ENCODE measurements at regions not wholly inside any gene's neighbourhood (a gene's known extent, or its start where the extent isn't known, plus 50 kb on each side); places are given as distances from the start of the nearest gene placed in this dataset.
A peak's percentile ranks its signal among the peaks of the same experiment; 100 is the strongest.

DNA sequence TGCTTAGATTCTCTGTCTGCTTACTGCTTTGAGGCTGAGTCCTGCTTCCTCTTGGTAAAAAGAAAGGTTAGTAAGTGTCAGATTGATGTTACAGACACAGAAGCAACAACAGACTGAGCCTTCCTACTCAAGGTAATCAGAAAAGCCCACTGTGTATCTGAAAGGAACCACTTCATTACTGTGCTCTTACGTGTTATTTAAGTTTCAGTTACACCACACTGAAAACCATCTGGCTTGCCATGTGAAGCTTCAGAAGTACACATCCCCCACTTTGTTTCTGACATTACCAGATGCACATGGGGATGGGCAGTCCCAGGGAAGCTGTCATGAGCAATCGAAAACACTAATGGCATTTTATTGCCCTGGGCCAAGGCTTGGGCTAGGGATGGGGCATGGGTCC lies 1290.1 kb downstream of the AACS start:
- TF ChIP-seq POLR2A (IDR thresholded peaks at IDR 0.05; ENCODE audit: low read depth) (no peak), EP300 (IDR thresholded peaks at IDR 0.05) (no peak), POLR2AphosphoS5 (IDR thresholded peaks at IDR 0.05) (no peak)
- TF ChIP-seq, protein P1, sequence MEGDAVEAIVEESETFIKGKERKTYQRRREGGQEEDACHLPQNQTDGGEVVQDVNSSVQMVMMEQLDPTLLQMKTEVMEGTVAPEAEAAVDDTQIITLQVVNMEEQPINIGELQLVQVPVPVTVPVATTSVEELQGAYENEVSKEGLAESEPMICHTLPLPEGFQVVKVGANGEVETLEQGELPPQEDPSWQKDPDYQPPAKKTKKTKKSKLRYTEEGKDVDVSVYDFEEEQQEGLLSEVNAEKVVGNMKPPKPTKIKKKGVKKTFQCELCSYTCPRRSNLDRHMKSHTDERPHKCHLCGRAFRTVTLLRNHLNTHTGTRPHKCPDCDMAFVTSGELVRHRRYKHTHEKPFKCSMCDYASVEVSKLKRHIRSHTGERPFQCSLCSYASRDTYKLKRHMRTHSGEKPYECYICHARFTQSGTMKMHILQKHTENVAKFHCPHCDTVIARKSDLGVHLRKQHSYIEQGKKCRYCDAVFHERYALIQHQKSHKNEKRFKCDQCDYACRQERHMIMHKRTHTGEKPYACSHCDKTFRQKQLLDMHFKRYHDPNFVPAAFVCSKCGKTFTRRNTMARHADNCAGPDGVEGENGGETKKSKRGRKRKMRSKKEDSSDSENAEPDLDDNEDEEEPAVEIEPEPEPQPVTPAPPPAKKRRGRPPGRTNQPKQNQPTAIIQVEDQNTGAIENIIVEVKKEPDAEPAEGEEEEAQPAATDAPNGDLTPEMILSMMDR (IDR thresholded peaks at IDR 0.05), result no peak
- H3K36me3 ChIP-seq, result no peaks in the 10 kb centered on the region
- no peak overlapping the region for H3K27ac ChIP-seq (replicated peaks in 1 of 4)
- H3K4me3 ChIP-seq, result no peak overlapping the region
- intact Hi-C loops (cut with DNase I), result no loop called here
- no peaks in the 10 kb centered on the region for H3K4me1 ChIP-seq
- H3K27me3 ChIP-seq, result no peaks in the 10 kb centered on the region
- DNase-seq (ENCODE audit: extremely low spot score), result no peak
- 90% methylated on average over 2 of the region's 2 CpGs for WGBS
- H3K9me3 ChIP-seq, result peaks cover 0 to 8% (median 0%) of the 10 kb centered on the region in 4 donors

GRCh38 chr12:126358806-126359205 lies 1293.6 kb downstream of the AACS start:
- 91% methylated on average over 5 of the region's 5 CpGs for WGBS
- H3K4me3 ChIP-seq, result no peak overlapping the region
- peaks cover 0 to 8% (median 0%) of the 10 kb centered on the region in 4 donors for H3K9me3 ChIP-seq
- no peak for DNase-seq (ENCODE audit: extremely low spot score)
- TF ChIP-seq POLR2AphosphoS5 (IDR thresholded peaks at IDR 0.05), result no peak
- no peak for TF ChIP-seq EP300 (IDR thresholded peaks at IDR 0.05)
- TF ChIP-seq, protein P1 (IDR thresholded peaks at IDR 0.05), result no peak
- no peak for TF ChIP-seq POLR2A (IDR thresholded peaks at IDR 0.05; ENCODE audit: low read depth)
- H3K27me3 ChIP-seq, result peaks cover 0 to 3% (median 0%) of the 10 kb centered on the region in 4 donors
- H3K4me1 ChIP-seq, result no peaks in the 10 kb centered on the region
- H3K36me3 ChIP-seq, result no peaks in the 10 kb centered on the region
- H3K27ac ChIP-seq (replicated peaks in 1 of 4), result no peak overlapping the region
- intact Hi-C loops (cut with DNase I), result no loop called here

GRCh38 chr12:126359216-126359615 lies 1294.0 kb downstream of the AACS start:
- DNase-seq (ENCODE audit: extremely low spot score), result peak; percentile 53
- intact Hi-C loops (cut with DNase I), result no loop called here
- Histone ChIP-seq H3K4me3 (no peak overlapping the region), H3K27me3 (peaks cover 0 to 3% (median 0%) of the 10 kb centered on the region in 4 donors), H3K36me3 (no peaks in the 10 kb centered on the region), H3K9me3 (peaks cover 0 to 8% (median 0%) of the 10 kb centered on the region in 4 donors), H3K27ac (replicated peaks in 1 of 4) (no peak overlapping the region), H3K4me1 (no peaks in the 10 kb centered on the region)
- TF ChIP-seq POLR2AphosphoS5 (IDR thresholded peaks at IDR 0.05) (no peak), EP300 (IDR thresholded peaks at IDR 0.05) (no peak), POLR2A (IDR thresholded peaks at IDR 0.05; ENCODE audit: low read depth) (no peak)
- TF ChIP-seq, protein P1 (IDR thresholded peaks at IDR 0.05), result no peak
- WGBS, result 74% methylated on average over 3 of the region's 3 CpGs

DNA sequence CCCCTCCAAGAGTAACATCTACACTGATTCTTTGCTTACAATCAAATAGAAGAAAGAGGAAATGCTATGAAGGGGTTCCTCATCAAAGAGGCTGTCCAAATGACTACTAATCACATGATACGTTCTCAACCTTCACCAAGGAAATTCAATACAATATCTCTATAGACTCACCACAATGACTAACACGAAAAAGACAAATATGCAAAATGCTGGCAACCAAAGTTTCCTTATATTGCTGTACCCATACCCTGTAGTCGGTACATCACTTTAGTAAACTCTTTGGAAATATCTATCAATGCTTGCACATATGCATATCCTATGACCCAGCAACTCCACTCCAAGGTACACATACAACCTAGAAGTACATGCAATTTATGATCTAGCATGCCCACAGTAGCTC lies 1296.6 kb downstream of the AACS start:
- 87% methylated on average over 3 of the region's 3 CpGs for WGBS
- Histone ChIP-seq H3K9me3 (no peaks in the 10 kb centered on the region), H3K4me3 (no peak overlapping the region), H3K27ac (replicated peaks in 1 of 4) (no peak overlapping the region), H3K27me3 (peaks cover 0 to 3% (median 0%) of the 10 kb centered on the region in 4 donors), H3K36me3 (no peaks in the 10 kb centered on the region), H3K4me1 (no peaks in the 10 kb centered on the region)
- TF ChIP-seq POLR2AphosphoS5 (IDR thresholded peaks at IDR 0.05) (no peak), EP300 (IDR thresholded peaks at IDR 0.05) (no peak), POLR2A (IDR thresholded peaks at IDR 0.05; ENCODE audit: low read depth) (no peak)
- intact Hi-C loops (cut with DNase I), result no loop called here
- no peak for DNase-seq (ENCODE audit: extremely low spot score)

- TF ChIP-seq, protein P1 (IDR thresholded peaks at IDR 0.05), result no peak
- TF ChIP-seq EP300 (IDR thresholded peaks at IDR 0.05), result no peak
- TF ChIP-seq POLR2A (IDR thresholded peaks at IDR 0.05; ENCODE audit: low read depth), result no peak
- TF ChIP-seq POLR2AphosphoS5 (IDR thresholded peaks at IDR 0.05), result no peak
- intact Hi-C loops (cut with DNase I), result no loop called here
- 80% methylated on average over 5 of the region's 5 CpGs for WGBS
- H3K36me3 ChIP-seq, result no peaks in the 10 kb centered on the region
- peaks cover 0 to 3% (median 0%) of the 10 kb centered on the region in 4 donors for H3K27me3 ChIP-seq
- H3K4me3 ChIP-seq, result no peak overlapping the region
- H3K27ac ChIP-seq (replicated peaks in 1 of 4), result no peak overlapping the region
- no peaks in the 10 kb centered on the region for H3K4me1 ChIP-seq
- DNase-seq (ENCODE audit: extremely low spot score), result no peak
- H3K9me3 ChIP-seq, result no peaks in the 10 kb centered on the region
Observed at GRCh38 chr12:126362493-126362892, 1297.3 kb downstream of the AACS start.
